ENCODE measurements at regions not wholly inside any gene's neighbourhood (a gene's known extent, or its start where the extent isn't known, plus 50 kb on each side); places are given as distances from the start of the nearest gene placed in this dataset.
"Not testable (repeated sequence)": the region's sequence is repeated elsewhere in the genome, so short reads cannot be mapped to it uniquely, and the experiment has no call there.

GRCh38 chr17:27010138-27010537, 283.8 kb upstream of the WSB1 start:
- DNase-seq (ENCODE audit: extremely low read depth in 1 of 4, low spot score in 3 of 4); H2AFZ ChIP-seq (ENCODE audit: low read depth, low read length); H3K4me3 ChIP-seq; in situ Hi-C loops (cut with MboI); H3K4me1 ChIP-seq (replicated peaks in 1 of 2; ENCODE audit: control insufficient read depth in 2 of 2, insufficient read depth in 2 of 2, low read length in 2 of 2); H3K36me3 ChIP-seq (ENCODE audit: control insufficient read depth, insufficient read depth, low read length); H3K79me2 ChIP-seq (ENCODE audit: control insufficient read depth, insufficient read depth, low read length); H3K27me3 ChIP-seq (ENCODE audit: control insufficient read depth in 2 of 2, insufficient read depth in 2 of 2, low read length in 2 of 2); H4K20me1 ChIP-seq (replicated peaks; ENCODE audit: control insufficient read depth, insufficient read depth, low read length); BruUV-seq (replicated peaks); ATAC-seq; H3K9ac ChIP-seq (ENCODE audit: insufficient read depth in 1 of 2, low read depth in 2 of 2, low read length in 2 of 2); POLR2A ChIA-PET; H3K9me1 ChIP-seq (ENCODE audit: control insufficient read depth, insufficient read depth, low read length); CTCF ChIA-PET (ENCODE audit: low intra/inter-chr PET ratio); FAIRE-seq; H3K4me2 ChIP-seq (ENCODE audit: insufficient read depth, low read length); intact Hi-C loops (cut with micrococcal nuclease); H3K9me3 ChIP-seq (replicated peaks; ENCODE audit: control insufficient read depth, insufficient read depth, low read depth, low read length); H3K27ac ChIP-seq (ENCODE audit: extremely low read depth, low read depth, low read length); TF ChIP-seq ATF1 (CRISPR knock-in tag; IDR thresholded peaks at IDR 0.05): not testable (repeated sequence)
- peak; percentile 47; the same call in 1 of the 2 replicates for TF ChIP-seq ATF1 (tag; IDR thresholded peaks at IDR 0.05)
- 0 out of 2 replicates have a peak, but pooled peaks have one; percentile 28 for TF ChIP-seq CREM (IDR thresholded peaks at IDR 0.05; ENCODE audit: low read depth)
- 14% methylated on average over 3 of the region's 3 CpGs for WGBS (ENCODE audit: insufficient coverage, low coverage, missing lambda C conversion rate)

- H3K4me1 ChIP-seq (replicated peaks in 1 of 2; ENCODE audit: control insufficient read depth in 2 of 2, insufficient read depth in 2 of 2, low read length in 2 of 2); H3K9me1 ChIP-seq (ENCODE audit: control insufficient read depth, insufficient read depth, low read length); ATAC-seq; POLR2A ChIA-PET; H3K79me2 ChIP-seq (ENCODE audit: control insufficient read depth, insufficient read depth, low read length); H3K9ac ChIP-seq (ENCODE audit: insufficient read depth in 1 of 2, low read depth in 2 of 2, low read length in 2 of 2); in situ Hi-C loops (cut with MboI); DNase-seq (ENCODE audit: extremely low read depth in 1 of 4, low spot score in 3 of 4); H3K4me2 ChIP-seq (ENCODE audit: insufficient read depth, low read length); H3K36me3 ChIP-seq (ENCODE audit: control insufficient read depth, insufficient read depth, low read length); BruUV-seq (replicated peaks); H3K27me3 ChIP-seq (ENCODE audit: control insufficient read depth in 2 of 2, insufficient read depth in 2 of 2, low read length in 2 of 2); H3K27ac ChIP-seq (ENCODE audit: extremely low read depth, low read depth, low read length); H3K9me3 ChIP-seq (replicated peaks; ENCODE audit: control insufficient read depth, insufficient read depth, low read depth, low read length); H3K4me3 ChIP-seq; H2AFZ ChIP-seq (ENCODE audit: low read depth, low read length); H4K20me1 ChIP-seq (replicated peaks; ENCODE audit: control insufficient read depth, insufficient read depth, low read length); FAIRE-seq; CTCF ChIA-PET (ENCODE audit: low intra/inter-chr PET ratio): not testable (repeated sequence)
- intact Hi-C loops (cut with micrococcal nuclease): loop anchor here (10.0 kb wide), 1 partner anchor 54 kb away; no protein-coding TSS in a partner anchor
- WGBS (ENCODE audit: insufficient coverage, low coverage, missing lambda C conversion rate): 11% methylated on average over 3 of the region's 3 CpGs
- TF ChIP-seq ZNF354B (CRISPR knock-in tag; IDR thresholded peaks at IDR 0.05): peak; percentile 67
- peak; percentile 94 for TF ChIP-seq ZNF507 (tag; conservative IDR thresholded peaks at IDR 0.05)
These were observed 263.4 kb upstream of the WSB1 start for GRCh38 chr17:27030552-27030951.

Measured in K562 (cell line).